Central memory CD8-positive, alpha-beta T cell (primary cell): ENCODE measurements at regions not wholly inside any gene's neighbourhood (a gene's known extent, or its start where the extent isn't known, plus 50 kb on each side); places are given as distances from the start of the nearest gene placed in this dataset.
"Not testable (repeated sequence)": the region's sequence is repeated elsewhere in the genome, so short reads cannot be mapped to it uniquely, and the experiment has no call there.

Source experiments
- ATAC-seq: fragments of 150-1000 bp; cut with Tn5 transposase; replicated peaks from 2 replicates; pipeline ENCODE4 v1.10.0; 2022; ENCODE audit warnings: mild to moderate bottlenecking, moderate FRiP score, moderate number of reproducible peaks; ENCODE audit not compliant: poor library complexity, severe bottlenecking; ENCODE audit errors: extremely low read depth
- DNase-seq, 2 donors: peaks; one replicate each; pipeline ENCODE4 v3.0.0; 2021; ENCODE audit warnings: low spot score in 2 of 2
- H3K27ac Mint-ChIP-seq: one replicate; pipeline ENCODE4 v1.8.0; 2022; ENCODE audit warnings: low read depth, mild to moderate bottlenecking, moderate library complexity, mixed read lengths
- H3K27me3 Mint-ChIP-seq: one replicate; pipeline ENCODE4 v1.8.0; 2022; ENCODE audit warnings: mixed read lengths
- H3K36me3 Mint-ChIP-seq: one replicate; pipeline ENCODE4 v1.8.0; 2022; ENCODE audit warnings: mild to moderate bottlenecking, moderate library complexity, mixed read lengths; ENCODE audit not compliant: insufficient read depth
- H3K4me1 Mint-ChIP-seq: one replicate; pipeline ENCODE4 v1.8.0; 2022; ENCODE audit warnings: mixed read lengths
- H3K4me3 Mint-ChIP-seq: one replicate; pipeline ENCODE4 v1.8.0; 2022; ENCODE audit warnings: mild to moderate bottlenecking, moderate library complexity, mixed read lengths
- H3K9me3 Mint-ChIP-seq: one replicate; pipeline ENCODE4 v1.8.0; 2022; ENCODE audit warnings: mixed read lengths

- H3K4me1 Mint-ChIP-seq: no peaks in the 10 kb centered on the region
- no peak for ATAC-seq
- peaks cover 11% of the 10 kb centered on the region for H3K9me3 Mint-ChIP-seq
- H3K27ac Mint-ChIP-seq: no peak overlapping the region
- no peaks in the 10 kb centered on the region for H3K36me3 Mint-ChIP-seq
- no peaks in the 10 kb centered on the region for H3K27me3 Mint-ChIP-seq
- DNase-seq: no peak
- no peak overlapping the region for H3K4me3 Mint-ChIP-seq
Observed at GRCh38 chr9:29390859-29391258, 1817.6 kb upstream of the C9orf72 start.

DNA sequence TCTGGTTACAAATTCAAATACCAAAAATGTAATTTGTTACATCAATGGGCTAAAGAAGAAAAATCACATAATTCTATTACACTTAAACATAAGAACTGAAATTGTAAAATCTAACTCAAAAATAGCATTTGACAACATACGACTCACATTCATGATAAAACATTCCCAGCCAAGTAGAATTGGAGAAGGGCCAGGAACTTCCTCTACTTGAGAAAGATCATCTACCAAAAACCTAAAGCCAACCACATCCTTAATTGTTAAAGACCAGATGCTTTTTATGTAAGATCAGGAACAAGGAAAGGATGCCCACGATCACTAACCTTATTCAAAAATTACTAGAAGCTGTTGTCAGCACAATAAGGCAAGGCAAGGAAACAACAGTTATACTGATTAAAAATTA, 1819.8 kb upstream of the C9orf72 start:
- Mint-ChIP-seq H3K4me1 (no peaks in the 10 kb centered on the region), H3K4me3 (no peak overlapping the region), H3K27me3 (no peaks in the 10 kb centered on the region), H3K27ac (no peak overlapping the region), H3K9me3 (peaks cover 6% of the 10 kb centered on the region), H3K36me3 (no peaks in the 10 kb centered on the region)
- ATAC-seq: no peak
- no peak for DNase-seq

DNA sequence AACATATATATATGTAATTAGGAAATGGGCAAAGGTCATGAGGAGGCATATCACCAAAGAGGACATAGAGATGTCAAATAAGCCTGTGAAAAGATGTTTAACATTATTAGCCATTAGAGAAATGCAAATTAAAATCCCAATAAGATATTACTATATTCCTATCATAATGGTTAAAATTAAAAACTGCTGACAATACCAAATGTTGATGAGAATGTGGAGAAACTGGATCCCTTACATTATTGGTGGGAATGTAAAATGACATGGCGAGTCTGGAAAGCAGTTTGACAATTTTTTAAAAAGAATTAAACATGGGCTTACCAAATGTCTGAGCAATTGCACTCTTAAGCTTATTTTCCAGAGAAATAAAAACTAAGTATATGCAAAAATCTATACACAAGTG, 1821.6 kb upstream of the C9orf72 start:
- DNase-seq: no peak
- Mint-ChIP-seq H3K36me3 (no peaks in the 10 kb centered on the region), H3K4me3 (no peak overlapping the region)

DNA sequence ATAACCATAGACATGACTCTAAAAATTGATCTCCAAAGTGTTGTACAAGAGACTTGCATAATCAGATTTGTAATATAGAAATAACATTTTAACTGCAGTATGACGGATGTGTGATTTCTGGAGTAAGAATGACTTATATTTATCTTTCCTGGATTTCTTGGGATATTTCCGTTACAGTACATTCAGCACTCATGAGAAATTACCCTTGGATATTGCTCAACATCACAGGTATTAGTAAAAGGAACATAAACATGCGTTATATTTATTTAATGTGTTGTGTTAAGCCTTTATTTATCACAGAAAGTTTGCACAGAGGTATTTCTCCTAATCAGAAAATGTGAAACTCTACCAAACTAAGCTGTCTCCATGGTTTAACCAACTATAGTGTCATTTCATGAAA, 1823.9 kb upstream of the C9orf72 start:
- Mint-ChIP-seq H3K27ac (no peak overlapping the region), H3K9me3 (peaks cover 5% of the 10 kb centered on the region), H3K4me3 (no peak overlapping the region), H3K27me3 (no peaks in the 10 kb centered on the region), H3K36me3 (no peaks in the 10 kb centered on the region), H3K4me1 (no peaks in the 10 kb centered on the region)
- DNase-seq (no peak), ATAC-seq (no peak)

More for the DNA sequence above, 1821.6 kb upstream of the C9orf72 start:
- Mint-ChIP-seq H3K9me3 (peaks cover 6% of the 10 kb centered on the region), H3K27ac (no peak overlapping the region), H3K4me1 (no peaks in the 10 kb centered on the region), H3K27me3 (no peaks in the 10 kb centered on the region)
- ATAC-seq: no peak

DNA sequence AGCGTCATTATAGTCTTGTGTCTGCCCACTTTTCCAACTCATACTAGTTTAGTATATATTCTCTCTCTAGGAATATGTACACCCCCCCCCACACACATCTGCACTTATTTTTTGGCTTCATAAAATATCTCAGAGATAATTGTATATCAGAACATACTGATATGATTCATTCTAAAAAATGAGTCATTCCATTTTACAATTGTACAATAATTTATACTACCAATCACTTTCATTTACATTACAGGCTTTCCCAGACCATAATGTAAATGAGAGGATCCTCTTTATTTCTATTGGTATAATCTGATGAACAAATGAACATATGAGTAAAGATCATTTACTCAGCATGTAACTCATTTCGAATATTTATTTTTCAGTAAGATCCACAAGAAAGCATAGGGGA, 1842.9 kb upstream of the C9orf72 start:
- Mint-ChIP-seq H3K4me3 (no peak overlapping the region), H3K36me3 (no peaks in the 10 kb centered on the region), H3K27me3 (no peaks in the 10 kb centered on the region), H3K4me1 (no peaks in the 10 kb centered on the region), H3K27ac (no peak overlapping the region), H3K9me3 (peaks cover 44% of the 10 kb centered on the region)
- no peak for ATAC-seq
- DNase-seq: no peak

DNA sequence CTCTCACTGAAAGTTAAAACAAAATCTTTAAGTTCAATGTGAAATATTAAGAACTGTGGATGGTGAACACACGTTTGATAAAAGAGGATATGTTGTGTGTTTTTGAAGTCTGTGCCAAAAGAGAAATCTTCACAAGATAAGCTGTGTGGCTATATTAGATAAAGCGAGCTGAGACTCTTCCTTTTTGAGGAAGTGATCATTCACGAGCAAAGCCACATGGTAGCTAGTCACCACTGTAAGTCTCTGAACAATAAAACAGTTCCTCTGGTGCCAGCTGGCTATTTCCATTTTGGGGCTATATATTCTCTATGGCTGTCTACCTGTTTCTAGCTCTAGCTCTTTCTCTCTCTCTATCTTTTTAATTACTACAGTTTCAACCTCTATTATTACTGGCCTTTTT, 1849.2 kb upstream of the C9orf72 start:
- ATAC-seq (no peak), DNase-seq (no peak)
- no peaks in the 10 kb centered on the region for H3K27me3 Mint-ChIP-seq
- H3K4me3 Mint-ChIP-seq: no peak overlapping the region
- no peaks in the 10 kb centered on the region for H3K36me3 Mint-ChIP-seq
- no peak overlapping the region for H3K27ac Mint-ChIP-seq
- peaks cover 22% of the 10 kb centered on the region for H3K9me3 Mint-ChIP-seq
- no peaks in the 10 kb centered on the region for H3K4me1 Mint-ChIP-seq

DNA sequence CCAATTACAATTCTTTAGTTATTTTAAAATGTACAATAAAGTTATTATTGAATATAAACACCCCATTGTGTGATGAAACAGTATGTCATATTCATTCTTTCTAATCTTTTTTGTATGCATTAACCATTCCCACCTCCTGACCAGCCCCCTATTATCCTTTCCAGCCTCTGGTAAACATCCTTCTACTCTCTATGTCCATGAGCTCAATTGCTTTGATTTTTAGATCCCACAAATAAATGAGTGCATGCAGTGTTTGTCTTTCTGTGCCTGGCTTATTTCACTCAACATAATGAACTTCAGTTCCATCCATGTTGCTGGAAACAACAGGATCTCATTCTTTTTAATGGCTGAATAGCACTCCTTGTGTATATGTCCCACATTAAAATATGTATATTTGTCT, 1858.9 kb upstream of the C9orf72 start:
- ATAC-seq (no peak), DNase-seq (no peak)
- Mint-ChIP-seq H3K4me3 (no peak overlapping the region), H3K27ac (no peak overlapping the region), H3K27me3 (no peaks in the 10 kb centered on the region), H3K9me3 (peaks cover 23% of the 10 kb centered on the region), H3K36me3 (no peaks in the 10 kb centered on the region), H3K4me1 (no peaks in the 10 kb centered on the region)

DNA sequence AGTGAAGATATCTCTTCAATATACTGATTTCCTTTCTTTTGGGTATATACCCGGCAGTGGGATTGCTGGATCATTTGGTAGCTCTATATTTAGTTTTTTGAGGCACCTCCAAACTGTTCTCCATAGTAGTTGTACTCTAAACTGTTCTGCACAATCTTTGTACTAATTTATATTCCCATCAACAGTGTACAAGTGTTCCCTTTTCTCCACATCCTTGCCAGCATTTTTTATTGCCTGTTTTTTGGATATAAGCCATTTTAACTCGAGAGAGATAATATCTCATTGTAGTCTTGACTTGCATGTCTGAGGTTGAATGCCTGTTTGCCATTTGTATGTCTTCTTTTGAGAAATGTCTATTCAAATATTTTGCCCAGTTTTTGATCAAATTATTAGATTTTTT, 1859.4 kb upstream of the C9orf72 start:
- not testable (repeated sequence) for H3K4me3 Mint-ChIP-seq, DNase-seq, H3K4me1 Mint-ChIP-seq, H3K27me3 Mint-ChIP-seq, H3K36me3 Mint-ChIP-seq, H3K27ac Mint-ChIP-seq, ATAC-seq
- peaks cover 22% of the 10 kb centered on the region for H3K9me3 Mint-ChIP-seq

DNA sequence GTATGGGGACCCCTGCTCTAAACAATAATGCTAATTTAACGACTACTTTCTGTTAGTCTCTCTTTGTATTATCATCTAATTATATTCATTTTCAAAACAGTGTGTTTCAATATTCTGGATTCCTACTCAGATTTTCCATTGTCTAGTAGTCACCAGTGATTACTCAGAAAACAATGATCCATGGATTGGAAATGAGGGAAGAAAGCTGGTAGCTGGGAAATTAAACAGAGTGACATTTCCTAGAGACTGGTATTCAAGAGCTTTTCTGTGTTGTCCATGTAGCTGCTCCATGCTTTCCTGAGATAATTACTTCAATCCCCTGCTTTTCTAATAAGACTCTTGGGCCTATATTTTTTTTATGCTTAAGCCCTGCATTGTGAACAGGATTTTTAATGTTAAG, 1862.1 kb upstream of the C9orf72 start:
- ATAC-seq: no peak
- Mint-ChIP-seq H3K36me3 (no peaks in the 10 kb centered on the region), H3K4me3 (no peak overlapping the region), H3K9me3 (peaks cover 10% of the 10 kb centered on the region), H3K27me3 (no peaks in the 10 kb centered on the region), H3K27ac (no peak overlapping the region), H3K4me1 (no peaks in the 10 kb centered on the region)
- DNase-seq: no peak

GRCh38 chr9:29437526-29437925, 1864.2 kb upstream of the C9orf72 start:
- Mint-ChIP-seq H3K4me1 (no peaks in the 10 kb centered on the region), H3K4me3 (no peak overlapping the region), H3K27me3 (no peaks in the 10 kb centered on the region), H3K36me3 (no peaks in the 10 kb centered on the region), H3K9me3 (peaks cover 14% of the 10 kb centered on the region), H3K27ac (no peak overlapping the region)
- ATAC-seq (no peak), DNase-seq (no peak)

DNA sequence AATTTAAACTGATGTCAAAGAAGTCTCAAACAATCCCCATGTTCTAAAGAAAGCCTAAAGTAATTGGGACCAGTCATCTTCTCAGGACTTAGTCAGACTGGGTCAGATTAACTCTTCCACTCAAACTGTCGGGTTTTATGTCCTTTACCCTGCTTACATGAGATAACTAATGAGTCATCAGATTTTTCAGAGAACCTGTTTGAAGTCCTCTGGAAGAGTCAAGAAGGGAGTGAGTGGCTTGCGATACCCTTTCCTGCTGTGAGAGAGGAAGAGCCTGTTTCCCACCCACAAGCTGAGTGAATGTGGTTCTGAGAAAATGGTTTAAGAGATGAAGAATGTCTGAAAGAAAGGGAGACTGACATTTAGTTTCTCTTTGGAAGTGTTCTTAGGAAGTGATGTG, 1866.7 kb upstream of the C9orf72 start:
- H3K4me1 Mint-ChIP-seq: no peaks in the 10 kb centered on the region
- H3K27me3 Mint-ChIP-seq: no peaks in the 10 kb centered on the region
- no peak overlapping the region for H3K4me3 Mint-ChIP-seq
- DNase-seq (no peak), ATAC-seq (no peak)
- peaks cover 4% of the 10 kb centered on the region for H3K9me3 Mint-ChIP-seq
- H3K27ac Mint-ChIP-seq: no peak overlapping the region
- H3K36me3 Mint-ChIP-seq: no peaks in the 10 kb centered on the region

GRCh38 chr9:29440449-29440848, 1867.2 kb upstream of the C9orf72 start:
- Mint-ChIP-seq H3K4me3 (no peak overlapping the region), H3K36me3 (no peaks in the 10 kb centered on the region)

DNA sequence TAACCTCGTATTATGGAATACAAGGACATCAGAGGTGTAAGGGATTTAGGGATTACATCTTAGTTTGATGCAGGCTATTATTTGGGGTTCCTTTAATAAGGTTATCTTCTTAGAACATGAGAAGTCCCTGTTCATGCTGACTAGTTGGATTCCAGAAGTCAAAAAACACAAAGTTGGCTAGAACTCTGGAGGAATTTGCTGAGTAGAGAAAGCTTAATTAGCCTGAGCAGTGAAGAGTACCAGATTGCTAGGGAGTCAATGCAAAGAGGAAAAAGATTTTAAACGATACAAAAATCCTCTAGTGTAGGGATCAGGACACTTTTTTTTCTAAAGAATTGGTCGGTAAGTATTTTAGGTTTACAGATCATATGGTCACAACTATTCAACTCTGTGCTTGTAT, 1872.5 kb upstream of the C9orf72 start:
- Mint-ChIP-seq H3K27ac (no peak overlapping the region), H3K36me3 (no peaks in the 10 kb centered on the region), H3K27me3 (no peaks in the 10 kb centered on the region), H3K4me1 (no peaks in the 10 kb centered on the region), H3K9me3 (peaks cover 21% of the 10 kb centered on the region), H3K4me3 (no peak overlapping the region)
- DNase-seq (no peak), ATAC-seq (no peak)

More at GRCh38 chr9:29440449-29440848, 1867.2 kb upstream of the C9orf72 start:
- no peak for ATAC-seq
- no peak for DNase-seq
- H3K27me3 Mint-ChIP-seq: no peaks in the 10 kb centered on the region
- H3K27ac Mint-ChIP-seq: no peak overlapping the region
- H3K4me1 Mint-ChIP-seq: no peaks in the 10 kb centered on the region
- peaks cover 4% of the 10 kb centered on the region for H3K9me3 Mint-ChIP-seq

- DNase-seq: no peak
- H3K36me3 Mint-ChIP-seq: no peaks in the 10 kb centered on the region
- H3K9me3 Mint-ChIP-seq: peaks cover 28% of the 10 kb centered on the region
- no peak overlapping the region for H3K27ac Mint-ChIP-seq
- no peaks in the 10 kb centered on the region for H3K4me1 Mint-ChIP-seq
- H3K4me3 Mint-ChIP-seq: no peak overlapping the region
- no peak for ATAC-seq
- H3K27me3 Mint-ChIP-seq: no peaks in the 10 kb centered on the region
Observed at GRCh38 chr9:29449306-29449705, 1876.0 kb upstream of the C9orf72 start.
